NCI-H2227 (cell line): ENCODE measurements at regions not wholly inside any gene's neighbourhood (a gene's known extent, or its start where the extent isn't known, plus 50 kb on each side); places are given as distances from the start of the nearest gene placed in this dataset.

Source experiments
- DNase-seq: peaks from one replicate; lab custom pipeline; 2025; ENCODE audit not compliant: unreplicated experiment; lab: John Stamatoyannopoulos, UW

- DNase-seq: no peak
Observed at GRCh38 chr17:72297326-72298115, 176.7 kb downstream of the SOX9 start.

GRCh38 chr17:72299100-72299499, 178.3 kb downstream of the SOX9 start:
- DNase-seq: no peak

GRCh38 chr17:72299592-72299991, 178.8 kb downstream of the SOX9 start:
- DNase-seq: no peak

- DNase-seq: no peak
Observed at GRCh38 chr17:72301887-72302286, 181.1 kb downstream of the SOX9 start.

GRCh38 chr17:72302735-72303134, 181.9 kb downstream of the SOX9 start:
- DNase-seq: no peak

GRCh38 chr17:72303787-72304733, 183.2 kb downstream of the SOX9 start:
- DNase-seq: no peak

GRCh38 chr17:72304859-72305258, 184.0 kb downstream of the SOX9 start:
- DNase-seq: no peak

- DNase-seq: no peak
Observed at GRCh38 chr17:72305472-72305871, 184.7 kb downstream of the SOX9 start.

GRCh38 chr17:72306037-72306436, 185.2 kb downstream of the SOX9 start:
- DNase-seq: no peak

- no peak for DNase-seq
Observed at GRCh38 chr17:72307836-72308235, 187.0 kb downstream of the SOX9 start.

GRCh38 chr17:72308744-72309385, 188.0 kb downstream of the SOX9 start:
- no peak for DNase-seq

- DNase-seq: no peak
Observed at GRCh38 chr17:72311004-72311403, 190.2 kb downstream of the SOX9 start.

- DNase-seq: no peak
Observed at GRCh38 chr17:72315122-72315913, 194.5 kb downstream of the SOX9 start.

GRCh38 chr17:72318131-72318530, 197.3 kb downstream of the SOX9 start:
- no peak for DNase-seq

- no peak for DNase-seq
Observed at GRCh38 chr17:72321896-72322295, 201.1 kb downstream of the SOX9 start.

GRCh38 chr17:72332367-72332766, 211.5 kb downstream of the SOX9 start:
- DNase-seq: no peak

GRCh38 chr17:72333570-72333969, 212.8 kb downstream of the SOX9 start:
- no peak for DNase-seq

- no peak for DNase-seq
Observed at GRCh38 chr17:72334205-72334604, 213.4 kb downstream of the SOX9 start.

- DNase-seq: no peak
Observed at GRCh38 chr17:72336026-72336803, 215.4 kb downstream of the SOX9 start.

- DNase-seq: no peak
Observed at GRCh38 chr17:72336804-72337070, 215.9 kb downstream of the SOX9 start.
